ENCODE measurements at regions not wholly inside any gene's neighbourhood (a gene's known extent, or its start where the extent isn't known, plus 50 kb on each side); places are given as distances from the start of the nearest gene placed in this dataset.

DNA sequence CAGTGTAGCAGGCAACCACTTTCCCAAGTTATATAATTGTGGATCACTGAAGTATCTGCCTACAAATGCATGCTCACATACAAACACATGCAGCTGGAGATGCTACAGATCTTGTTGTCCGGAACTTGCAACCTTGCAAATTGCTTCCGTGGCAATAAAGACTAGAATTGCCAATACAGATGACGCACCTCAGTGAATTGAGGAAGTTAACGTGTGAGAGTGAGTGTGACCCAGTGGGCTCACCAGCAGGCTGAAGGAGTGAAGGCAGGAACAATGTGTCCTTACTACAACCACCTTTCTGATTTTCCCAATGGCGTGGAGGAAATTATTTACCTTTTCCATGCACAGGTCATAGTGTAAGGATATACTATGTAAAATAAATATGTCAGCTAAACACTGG, 89.4 kb upstream of the GRIP1 start:
- TF ChIP-seq, protein P1, sequence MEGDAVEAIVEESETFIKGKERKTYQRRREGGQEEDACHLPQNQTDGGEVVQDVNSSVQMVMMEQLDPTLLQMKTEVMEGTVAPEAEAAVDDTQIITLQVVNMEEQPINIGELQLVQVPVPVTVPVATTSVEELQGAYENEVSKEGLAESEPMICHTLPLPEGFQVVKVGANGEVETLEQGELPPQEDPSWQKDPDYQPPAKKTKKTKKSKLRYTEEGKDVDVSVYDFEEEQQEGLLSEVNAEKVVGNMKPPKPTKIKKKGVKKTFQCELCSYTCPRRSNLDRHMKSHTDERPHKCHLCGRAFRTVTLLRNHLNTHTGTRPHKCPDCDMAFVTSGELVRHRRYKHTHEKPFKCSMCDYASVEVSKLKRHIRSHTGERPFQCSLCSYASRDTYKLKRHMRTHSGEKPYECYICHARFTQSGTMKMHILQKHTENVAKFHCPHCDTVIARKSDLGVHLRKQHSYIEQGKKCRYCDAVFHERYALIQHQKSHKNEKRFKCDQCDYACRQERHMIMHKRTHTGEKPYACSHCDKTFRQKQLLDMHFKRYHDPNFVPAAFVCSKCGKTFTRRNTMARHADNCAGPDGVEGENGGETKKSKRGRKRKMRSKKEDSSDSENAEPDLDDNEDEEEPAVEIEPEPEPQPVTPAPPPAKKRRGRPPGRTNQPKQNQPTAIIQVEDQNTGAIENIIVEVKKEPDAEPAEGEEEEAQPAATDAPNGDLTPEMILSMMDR (optimal IDR thresholded peaks at IDR 0.05 in 1 of 3, IDR thresholded peaks at IDR 0.05 in 1 of 3, conservative IDR thresholded peaks at IDR 0.05 in 1 of 3; ENCODE audit: extremely low read depth in 1 of 3, insufficient read depth in 2 of 3, low read length in 3 of 3): no peak
- TF ChIP-seq EZH2 (IDR thresholded peaks at IDR 0.05; ENCODE audit: low read length): no peak

Measured in keratinocyte (primary cell).